Activated gamma-delta T cell treated with anti-CD3 and anti-CD28 coated beads, Interleukin-2, amount 50 U/mL, for 16 hours (primary cell): ENCODE measurements at regions not wholly inside any gene's neighbourhood (a gene's known extent, or its start where the extent isn't known, plus 50 kb on each side); places are given as distances from the start of the nearest gene placed in this dataset.

Experiments used
- DNase-seq: peaks from one replicate; pipeline ENCODE4 v3.0.0-alpha.2; 2020; ENCODE audit warnings: low read depth

GRCh38 chr4:56757821-56758411 is 63.6 kb downstream of the SPINK2 start:
- DNase-seq = peak; percentile 61

- no peak for DNase-seq
These were observed 64.2 kb downstream of the SPINK2 start for GRCh38 chr4:56757261-56757746.

GRCh38 chr4:56755901-56756300 is 65.6 kb downstream of the SPINK2 start:
- DNase-seq = no peak

- no peak for DNase-seq
These were observed 68.5 kb downstream of the SPINK2 start for GRCh38 chr4:56752985-56753384.

- DNase-seq = no peak
These were observed 69.1 kb upstream of the HOPX start for GRCh38 chr4:56750231-56750630.

- no peak for DNase-seq
These were observed 67.2 kb upstream of the HOPX start for GRCh38 chr4:56748271-56748670.

GRCh38 chr4:56746639-56747038 is 65.5 kb upstream of the HOPX start:
- no peak for DNase-seq

GRCh38 chr4:56745042-56745441 is 63.9 kb upstream of the HOPX start:
- DNase-seq = no peak

GRCh38 chr4:56744030-56744429 is 62.9 kb upstream of the HOPX start:
- no peak for DNase-seq

GRCh38 chr4:56743550-56743949 is 62.5 kb upstream of the HOPX start:
- DNase-seq = no peak

- no peak for DNase-seq
These were observed 61.2 kb upstream of the HOPX start for GRCh38 chr4:56742080-56742871.

GRCh38 chr4:56741595-56741994 is 60.5 kb upstream of the HOPX start:
- no peak for DNase-seq

- DNase-seq = no peak
These were observed 58.1 kb upstream of the HOPX start for GRCh38 chr4:56739066-56739777.

- DNase-seq = no peak
These were observed 56.6 kb upstream of the HOPX start for GRCh38 chr4:56737666-56738065.

GRCh38 chr4:56733352-56733751 is 52.3 kb upstream of the HOPX start:
- DNase-seq = no peak

- DNase-seq = no peak
These were observed 51.2 kb upstream of the HOPX start for GRCh38 chr4:56732301-56732700.

- DNase-seq = no peak
These were observed 50.8 kb upstream of the HOPX start for GRCh38 chr4:56731857-56732256.
